ENCODE measurements at regions not wholly inside any gene's neighbourhood (a gene's known extent, or its start where the extent isn't known, plus 50 kb on each side); places are given as distances from the start of the nearest gene placed in this dataset.

DNA sequence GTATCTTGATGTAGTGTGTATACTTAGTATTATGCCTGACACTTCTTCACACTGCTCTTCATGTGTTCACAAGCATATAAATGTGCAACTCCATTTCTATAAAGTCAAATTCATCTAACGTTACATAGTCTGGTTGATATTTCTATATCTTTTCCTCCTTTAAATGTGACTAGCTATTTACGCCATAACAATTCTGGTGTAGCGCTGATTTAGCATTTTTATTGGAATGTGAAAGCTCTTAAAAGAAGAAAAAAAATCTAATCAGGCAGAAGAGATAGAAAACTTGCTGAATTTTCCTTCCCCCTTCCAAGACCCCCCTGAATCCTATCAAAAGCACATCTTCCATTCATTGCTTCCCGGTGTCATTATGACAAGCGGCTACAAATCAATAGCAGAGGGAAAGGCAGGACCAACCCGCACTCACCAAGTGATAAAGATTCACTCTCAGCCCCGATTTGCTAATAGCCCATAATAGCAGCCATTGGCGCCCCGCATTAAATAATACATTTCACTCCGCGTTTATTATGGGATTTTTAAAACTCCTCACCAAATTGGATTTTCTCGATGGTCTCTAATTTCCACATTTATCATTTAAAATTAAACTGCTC, 299.5 kb upstream of the PMFBP1 start:
- no peaks in the 10 kb centered on the region for H3K4me1 ChIP-seq
- DNase-seq (no peak), ATAC-seq (no peak)
- WGBS, 3 donors: 95 to 96% (median 95%) methylated on average over 12 of the region's 12 CpGs
- no peaks in the 10 kb centered on the region for H3K36me3 ChIP-seq (ENCODE audit: insufficient read depth in 1 of 2, low read depth in 1 of 2)
- H3K9me3 ChIP-seq: no peaks in the 10 kb centered on the region
- H3K27ac ChIP-seq: no peak overlapping the region
- intact Hi-C loops (cut with DNase I): loop anchor here in 1 of 2 donors (10.0 kb wide), 1 partner anchor 347 kb away; no protein-coding TSS in a partner anchor
- H3K4me3 ChIP-seq: no peak overlapping the region
- H3K27me3 ChIP-seq (ENCODE audit: insufficient read depth in 3 of 3, low read length in 2 of 3): no peaks in the 10 kb centered on the region
- TF ChIP-seq, protein P1, sequence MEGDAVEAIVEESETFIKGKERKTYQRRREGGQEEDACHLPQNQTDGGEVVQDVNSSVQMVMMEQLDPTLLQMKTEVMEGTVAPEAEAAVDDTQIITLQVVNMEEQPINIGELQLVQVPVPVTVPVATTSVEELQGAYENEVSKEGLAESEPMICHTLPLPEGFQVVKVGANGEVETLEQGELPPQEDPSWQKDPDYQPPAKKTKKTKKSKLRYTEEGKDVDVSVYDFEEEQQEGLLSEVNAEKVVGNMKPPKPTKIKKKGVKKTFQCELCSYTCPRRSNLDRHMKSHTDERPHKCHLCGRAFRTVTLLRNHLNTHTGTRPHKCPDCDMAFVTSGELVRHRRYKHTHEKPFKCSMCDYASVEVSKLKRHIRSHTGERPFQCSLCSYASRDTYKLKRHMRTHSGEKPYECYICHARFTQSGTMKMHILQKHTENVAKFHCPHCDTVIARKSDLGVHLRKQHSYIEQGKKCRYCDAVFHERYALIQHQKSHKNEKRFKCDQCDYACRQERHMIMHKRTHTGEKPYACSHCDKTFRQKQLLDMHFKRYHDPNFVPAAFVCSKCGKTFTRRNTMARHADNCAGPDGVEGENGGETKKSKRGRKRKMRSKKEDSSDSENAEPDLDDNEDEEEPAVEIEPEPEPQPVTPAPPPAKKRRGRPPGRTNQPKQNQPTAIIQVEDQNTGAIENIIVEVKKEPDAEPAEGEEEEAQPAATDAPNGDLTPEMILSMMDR (IDR thresholded peaks at IDR 0.05): no peak

DNA sequence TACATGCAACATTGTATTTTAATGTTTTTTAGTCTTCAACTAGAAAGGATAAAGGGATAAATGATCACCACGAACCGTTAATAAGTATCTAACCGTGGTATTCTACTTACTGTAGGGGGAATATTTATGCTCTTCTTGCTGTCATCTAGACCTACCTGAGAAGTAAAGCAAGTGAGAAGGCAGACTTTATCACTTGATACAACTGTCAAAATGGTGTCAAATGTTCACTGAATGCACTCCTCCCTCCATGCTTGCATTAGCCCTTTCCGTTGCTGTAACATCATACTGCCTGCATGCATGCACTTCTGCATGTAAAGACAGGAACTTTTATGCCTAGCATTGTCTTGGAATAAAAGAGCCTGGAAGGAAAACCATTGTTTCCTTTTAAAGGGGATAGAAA, 298.6 kb upstream of the PMFBP1 start:
- Histone ChIP-seq H3K27ac (no peak overlapping the region), H3K4me3 (no peak overlapping the region), H3K36me3 (ENCODE audit: insufficient read depth in 1 of 2, low read depth in 1 of 2) (no peaks in the 10 kb centered on the region), H3K9me3 (no peaks in the 10 kb centered on the region), H3K4me1 (no peaks in the 10 kb centered on the region), H3K27me3 (ENCODE audit: insufficient read depth in 3 of 3, low read length in 2 of 3) (no peaks in the 10 kb centered on the region)
- WGBS, 3 donors: 63 to 70% (median 69%) methylated on average over 4 of the region's 4 CpGs
- no peak for DNase-seq
- no peak for ATAC-seq
- intact Hi-C loops (cut with DNase I): loop anchor here in 1 of 2 donors (10.0 kb wide), 1 partner anchor 346 kb away; no protein-coding TSS in a partner anchor
- TF ChIP-seq, protein P1 (IDR thresholded peaks at IDR 0.05): no peak

DNA sequence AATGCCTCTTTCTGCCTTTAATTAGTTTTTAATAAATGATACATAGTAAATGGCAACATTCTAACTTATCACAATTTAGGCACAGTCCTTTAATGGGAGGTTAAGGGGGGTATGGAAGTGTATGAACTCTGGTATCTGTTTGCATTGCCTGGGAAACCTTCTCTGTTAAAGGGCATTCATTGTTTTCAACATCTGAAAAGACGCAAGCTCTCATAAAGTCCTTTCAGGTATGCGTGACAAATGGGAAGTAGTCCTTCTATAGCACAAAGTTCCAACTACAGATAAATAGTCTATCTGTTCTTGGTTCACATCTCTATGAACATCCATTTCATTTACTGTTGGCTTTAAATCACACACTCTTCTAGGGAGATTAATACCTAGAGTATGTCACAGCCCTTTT, 298.0 kb upstream of the PMFBP1 start:
- intact Hi-C loops (cut with DNase I): loop anchor here in 1 of 2 donors (10.0 kb wide), 1 partner anchor 345 kb away; no protein-coding TSS in a partner anchor
- Histone ChIP-seq H3K27me3 (ENCODE audit: insufficient read depth in 3 of 3, low read length in 2 of 3) (no peaks in the 10 kb centered on the region), H3K36me3 (ENCODE audit: insufficient read depth in 1 of 2, low read depth in 1 of 2) (no peaks in the 10 kb centered on the region), H3K4me1 (no peaks in the 10 kb centered on the region), H3K4me3 (no peak overlapping the region), H3K9me3 (no peaks in the 10 kb centered on the region), H3K27ac (no peak overlapping the region)
- DNase-seq (no peak), ATAC-seq (no peak)
- TF ChIP-seq, protein P1 (IDR thresholded peaks at IDR 0.05): no peak
- WGBS, 3 donors: 71 to 81% (median 76%) methylated on average over 2 of the region's 2 CpGs

DNA sequence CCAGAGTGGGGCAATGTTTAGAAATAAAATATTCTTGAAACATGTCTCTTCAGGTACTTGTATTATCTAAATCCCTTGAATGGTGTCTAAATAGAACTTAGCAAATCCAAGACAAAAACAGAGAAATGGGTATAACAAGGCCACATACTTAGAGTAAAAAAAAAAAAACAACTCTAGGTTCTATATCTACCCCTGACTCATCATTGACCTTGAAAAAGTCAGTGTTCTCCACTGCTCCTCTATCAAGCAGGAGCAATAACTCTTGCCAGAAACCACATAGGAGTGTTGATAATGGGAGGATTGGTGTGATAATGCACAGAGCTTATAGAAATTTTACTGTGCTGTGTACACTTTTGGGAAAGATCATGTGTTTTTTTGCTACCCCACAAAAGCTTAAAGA, 296.6 kb upstream of the PMFBP1 start:
- TF ChIP-seq, protein P1 (IDR thresholded peaks at IDR 0.05): no peak
- Histone ChIP-seq H3K36me3 (ENCODE audit: insufficient read depth in 1 of 2, low read depth in 1 of 2) (no peaks in the 10 kb centered on the region), H3K27ac (no peak overlapping the region), H3K9me3 (no peaks in the 10 kb centered on the region), H3K27me3 (ENCODE audit: insufficient read depth in 3 of 3, low read length in 2 of 3) (no peaks in the 10 kb centered on the region), H3K4me3 (no peak overlapping the region), H3K4me1 (no peaks in the 10 kb centered on the region)
- ATAC-seq: no peak
- intact Hi-C loops (cut with DNase I): no loop called here
- DNase-seq: no peak
